Erythroblast (primary cell): ENCODE measurements at regions not wholly inside any gene's neighbourhood (a gene's known extent, or its start where the extent isn't known, plus 50 kb on each side); places are given as distances from the start of the nearest gene placed in this dataset.

ENCODE experiments used
- GATA1 ChIP-seq: IDR thresholded peaks from 2 replicates; pipeline ENCODE4 v1.6.1; 2011; ENCODE audit warnings: low read depth, mild to moderate bottlenecking, control low read depth, low read length, moderate library complexity
- POLR2A ChIP-seq: IDR thresholded peaks from 2 replicates; pipeline ENCODE4 v1.6.1; 2011; ENCODE audit warnings: mild to moderate bottlenecking, low read length

DNA sequence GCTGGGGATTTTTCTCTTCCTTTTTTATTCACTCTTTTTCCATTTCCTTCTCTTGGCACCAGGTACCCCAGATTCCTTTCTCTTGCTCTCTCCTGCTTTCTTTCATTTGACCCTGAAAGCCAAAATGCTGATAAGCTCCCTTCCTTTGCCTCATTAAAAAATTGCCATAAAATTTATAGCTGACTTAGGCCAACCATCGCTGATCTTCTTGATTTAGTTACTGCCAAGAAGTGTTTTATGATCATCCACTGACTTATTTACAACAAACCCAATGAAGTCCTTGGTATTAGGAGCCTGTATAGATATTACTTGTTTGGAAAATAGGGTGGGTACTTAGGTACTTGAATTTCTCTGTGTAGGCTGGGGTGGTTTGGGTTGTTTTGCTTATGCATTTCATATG, 173.2 kb upstream of the PHYHIPL start:
- TF ChIP-seq POLR2A (no peak), GATA1 (no peak)
